ENCODE measurements at regions not wholly inside any gene's neighbourhood (a gene's known extent, or its start where the extent isn't known, plus 50 kb on each side); places are given as distances from the start of the nearest gene placed in this dataset.

GRCh38 chr6:50143011-50143719 is 93.4 kb upstream of the DEFB112 start:
- DNase-seq (ENCODE audit: insufficient read length) (no peak), FAIRE-seq (no peak)
- TF ChIP-seq POLR2A (IDR thresholded peaks at IDR 0.05; ENCODE audit: low read depth, low read length): no peak
- no peak for TF ChIP-seq POLR2AphosphoS5 (IDR thresholded peaks at IDR 0.05; ENCODE audit: low read depth, low read length)
- TF ChIP-seq TAF1 (IDR thresholded peaks at IDR 0.05; ENCODE audit: borderline replicate concordance, low read depth, low read length): no peak

- no peak for DNase-seq (ENCODE audit: insufficient read length)
- TF ChIP-seq TAF1 (IDR thresholded peaks at IDR 0.05; ENCODE audit: borderline replicate concordance, low read depth, low read length): no peak
- TF ChIP-seq POLR2AphosphoS5 (IDR thresholded peaks at IDR 0.05; ENCODE audit: low read depth, low read length): no peak
- no peak for TF ChIP-seq POLR2A (IDR thresholded peaks at IDR 0.05; ENCODE audit: low read depth, low read length)
- FAIRE-seq: no peak
Observed at GRCh38 chr6:50145125-50145524, 95.4 kb upstream of the DEFB112 start.

- no peak for FAIRE-seq
Observed at GRCh38 chr6:50147371-50147770, 97.6 kb upstream of the DEFB112 start.

GRCh38 chr6:50180646-50181045 is 130.9 kb upstream of the DEFB112 start:
- TF ChIP-seq POLR2AphosphoS5 (IDR thresholded peaks at IDR 0.05; ENCODE audit: low read depth, low read length): no peak
- FAIRE-seq: no peak
- DNase-seq (ENCODE audit: insufficient read length): no peak

More at GRCh38 chr6:50147371-50147770, 97.6 kb upstream of the DEFB112 start:
- no peak for DNase-seq (ENCODE audit: insufficient read length)
- TF ChIP-seq POLR2A (IDR thresholded peaks at IDR 0.05; ENCODE audit: low read depth, low read length) (no peak), POLR2AphosphoS5 (IDR thresholded peaks at IDR 0.05; ENCODE audit: low read depth, low read length) (no peak)

- DNase-seq (ENCODE audit: insufficient read length) (no peak), FAIRE-seq (no peak)
Observed at GRCh38 chr6:50185006-50185405, 135.3 kb upstream of the DEFB112 start.

GRCh38 chr6:50187351-50187921 is 137.7 kb upstream of the DEFB112 start:
- DNase-seq (ENCODE audit: insufficient read length) (no peak), FAIRE-seq (no peak)
- no peak for TF ChIP-seq TAF1 (IDR thresholded peaks at IDR 0.05; ENCODE audit: borderline replicate concordance, low read depth, low read length)
- no peak for TF ChIP-seq POLR2AphosphoS5 (IDR thresholded peaks at IDR 0.05; ENCODE audit: low read depth, low read length)

More at GRCh38 chr6:50185006-50185405, 135.3 kb upstream of the DEFB112 start:
- TF ChIP-seq POLR2AphosphoS5 (IDR thresholded peaks at IDR 0.05; ENCODE audit: low read depth, low read length): no peak
- TF ChIP-seq POLR2A (IDR thresholded peaks at IDR 0.05; ENCODE audit: low read depth, low read length): no peak
- no peak for TF ChIP-seq TAF1 (IDR thresholded peaks at IDR 0.05; ENCODE audit: borderline replicate concordance, low read depth, low read length)

GRCh38 chr6:50198245-50198644 is 148.5 kb upstream of the DEFB112 start:
- no peak for FAIRE-seq

GRCh38 chr6:50202766-50203165 is 153.0 kb upstream of the DEFB112 start:
- FAIRE-seq (no peak), DNase-seq (ENCODE audit: insufficient read length) (no peak)
- no peak for TF ChIP-seq POLR2AphosphoS5 (IDR thresholded peaks at IDR 0.05; ENCODE audit: low read depth, low read length)
- no peak for TF ChIP-seq POLR2A (IDR thresholded peaks at IDR 0.05; ENCODE audit: low read depth, low read length)
- no peak for TF ChIP-seq TAF1 (IDR thresholded peaks at IDR 0.05; ENCODE audit: borderline replicate concordance, low read depth, low read length)

More at GRCh38 chr6:50198245-50198644, 148.5 kb upstream of the DEFB112 start:
- TF ChIP-seq POLR2A (IDR thresholded peaks at IDR 0.05; ENCODE audit: low read depth, low read length) (no peak), POLR2AphosphoS5 (IDR thresholded peaks at IDR 0.05; ENCODE audit: low read depth, low read length) (no peak)
- DNase-seq (ENCODE audit: insufficient read length): no peak

- no peak for TF ChIP-seq POLR2A (IDR thresholded peaks at IDR 0.05; ENCODE audit: low read depth, low read length)
- no peak for TF ChIP-seq POLR2AphosphoS5 (IDR thresholded peaks at IDR 0.05; ENCODE audit: low read depth, low read length)
- no peak for TF ChIP-seq TAF1 (IDR thresholded peaks at IDR 0.05; ENCODE audit: borderline replicate concordance, low read depth, low read length)
- FAIRE-seq (no peak), DNase-seq (ENCODE audit: insufficient read length) (no peak)
Observed at GRCh38 chr6:50211582-50211981, 161.9 kb upstream of the DEFB112 start.

- TF ChIP-seq TAF1 (IDR thresholded peaks at IDR 0.05; ENCODE audit: borderline replicate concordance, low read depth, low read length) (no peak), POLR2AphosphoS5 (IDR thresholded peaks at IDR 0.05; ENCODE audit: low read depth, low read length) (no peak), POLR2A (IDR thresholded peaks at IDR 0.05; ENCODE audit: low read depth, low read length) (no peak)
- FAIRE-seq (no peak), DNase-seq (ENCODE audit: insufficient read length) (no peak)
Observed at GRCh38 chr6:50213146-50213545, 163.4 kb upstream of the DEFB112 start.

- TF ChIP-seq TAF1 (IDR thresholded peaks at IDR 0.05; ENCODE audit: borderline replicate concordance, low read depth, low read length): no peak
- DNase-seq (ENCODE audit: insufficient read length) (no peak), FAIRE-seq (no peak)
Observed at GRCh38 chr6:50214937-50215336, 165.2 kb upstream of the DEFB112 start.

- no peak for DNase-seq (ENCODE audit: insufficient read length)
- no peak for TF ChIP-seq TAF1 (IDR thresholded peaks at IDR 0.05; ENCODE audit: borderline replicate concordance, low read depth, low read length)
- no peak for TF ChIP-seq POLR2A (IDR thresholded peaks at IDR 0.05; ENCODE audit: low read depth, low read length)
- TF ChIP-seq POLR2AphosphoS5 (IDR thresholded peaks at IDR 0.05; ENCODE audit: low read depth, low read length): no peak
- no peak for FAIRE-seq
Observed at GRCh38 chr6:50217841-50218240, 168.1 kb upstream of the DEFB112 start.

Measured in GM12892 (cell line).